SU-DHL-6 (cell line): ENCODE measurements at regions not wholly inside any gene's neighbourhood (a gene's known extent, or its start where the extent isn't known, plus 50 kb on each side); places are given as distances from the start of the nearest gene placed in this dataset.

Experiments used
- H2AFZ ChIP-seq: fragments of 200-600 bp; sonication (generic); 2 replicates; pipeline ENCODE4 v1.6.1; 2014; ENCODE audit warnings: low read depth, mild to moderate bottlenecking, moderate library complexity, mixed read lengths, antibody characterized with exemption, low read length; ENCODE audit not compliant: severe bottlenecking
- H3F3A ChIP-seq: fragments of 200-600 bp; shearing (Covaris generic); 2 replicates; pipeline ENCODE4 v1.6.0; 2016; ENCODE audit warnings: antibody characterized with exemption, mild to moderate bottlenecking; ENCODE audit not compliant: insufficient read depth
- H3K27ac ChIP-seq: fragments of 200-600 bp; sonication (generic); 2 replicates; pipeline ENCODE4 v1.5.1; 2016; ENCODE audit warnings: low read depth, mild to moderate bottlenecking, low read length, moderate library complexity, mixed read lengths
- H3K27me3 ChIP-seq: fragments of 200-600 bp; sonication (generic), shearing (Covaris generic); 2 replicates; pipeline ENCODE4 v1.6.0; 2014; ENCODE audit warnings: mild to moderate bottlenecking, low read length
- H3K36me3 ChIP-seq: fragments of 200-600 bp; sonication (generic); 2 replicates; pipeline ENCODE4 v1.6.1; 2014; ENCODE audit warnings: mild to moderate bottlenecking, low read length, mixed read lengths
- H3K4me2 ChIP-seq: fragments of 300-600, 200-600 bp; shearing (Covaris generic), sonication (generic); 2 replicates; pipeline ENCODE4 v1.6.0; 2014; ENCODE audit warnings: low read length, low read depth, mild to moderate bottlenecking; ENCODE audit not compliant: poor library complexity, severe bottlenecking
- H3K4me3 ChIP-seq: fragments of 200-600 bp; sonication (generic); 2 replicates; pipeline ENCODE4 v1.5.1; 2014; ENCODE audit warnings: antibody characterized with exemption, low read length, mild to moderate bottlenecking, mixed read lengths; ENCODE audit not compliant: insufficient read depth, poor library complexity, severe bottlenecking
- H3K79me2 ChIP-seq: fragments of 200-600 bp; sonication (generic); 2 replicates; pipeline ENCODE4 v1.6.1; 2014; ENCODE audit warnings: mild to moderate bottlenecking, low read length, moderate library complexity; ENCODE audit not compliant: insufficient read depth
- H3K9ac ChIP-seq: fragments of 200-600 bp; sonication (generic); 2 replicates; pipeline ENCODE4 v1.7.0; 2014; ENCODE audit warnings: mild to moderate bottlenecking, low read length
- H3K9me2 ChIP-seq: fragments of 200-600 bp; sonication (generic); replicated peaks from 2 replicates; pipeline ENCODE4 v1.6.1; 2014; ENCODE audit warnings: low read length; ENCODE audit not compliant: insufficient read depth
- H3K9me3 ChIP-seq: fragments of 200-600 bp; sonication (generic); 2 replicates; pipeline ENCODE4 v1.6.1; 2014; ENCODE audit warnings: low read length, mixed read lengths; ENCODE audit not compliant: insufficient read depth
- H4K20me1 ChIP-seq: fragments of 200-600 bp; sonication (generic); 2 replicates; pipeline ENCODE4 v1.6.1; 2014; ENCODE audit warnings: low read depth, mild to moderate bottlenecking, antibody characterized with exemption, low read length, moderate library complexity, mixed read lengths
- EZH2phosphoT487 ChIP-seq: fragments of 200-600 bp; sonication (generic), shearing (Covaris generic); conservative IDR thresholded peaks from 2 replicates; pipeline ENCODE4 v1.6.1; 2018; ENCODE audit warnings: mild to moderate bottlenecking, antibody characterized with exemption, low read length, moderate library complexity, mixed read lengths
- TF ChIP-seq, protein P1 (sequence below): fragments of 200-600 bp; sonication (generic); IDR thresholded peaks from one replicate; pipeline ENCODE4 v1.5.1; 2017; ENCODE audit warnings: antibody characterized with exemption, mild to moderate bottlenecking, low read length, moderate library complexity; ENCODE audit not compliant: insufficient read depth, poor library complexity, severe bottlenecking

DNA sequence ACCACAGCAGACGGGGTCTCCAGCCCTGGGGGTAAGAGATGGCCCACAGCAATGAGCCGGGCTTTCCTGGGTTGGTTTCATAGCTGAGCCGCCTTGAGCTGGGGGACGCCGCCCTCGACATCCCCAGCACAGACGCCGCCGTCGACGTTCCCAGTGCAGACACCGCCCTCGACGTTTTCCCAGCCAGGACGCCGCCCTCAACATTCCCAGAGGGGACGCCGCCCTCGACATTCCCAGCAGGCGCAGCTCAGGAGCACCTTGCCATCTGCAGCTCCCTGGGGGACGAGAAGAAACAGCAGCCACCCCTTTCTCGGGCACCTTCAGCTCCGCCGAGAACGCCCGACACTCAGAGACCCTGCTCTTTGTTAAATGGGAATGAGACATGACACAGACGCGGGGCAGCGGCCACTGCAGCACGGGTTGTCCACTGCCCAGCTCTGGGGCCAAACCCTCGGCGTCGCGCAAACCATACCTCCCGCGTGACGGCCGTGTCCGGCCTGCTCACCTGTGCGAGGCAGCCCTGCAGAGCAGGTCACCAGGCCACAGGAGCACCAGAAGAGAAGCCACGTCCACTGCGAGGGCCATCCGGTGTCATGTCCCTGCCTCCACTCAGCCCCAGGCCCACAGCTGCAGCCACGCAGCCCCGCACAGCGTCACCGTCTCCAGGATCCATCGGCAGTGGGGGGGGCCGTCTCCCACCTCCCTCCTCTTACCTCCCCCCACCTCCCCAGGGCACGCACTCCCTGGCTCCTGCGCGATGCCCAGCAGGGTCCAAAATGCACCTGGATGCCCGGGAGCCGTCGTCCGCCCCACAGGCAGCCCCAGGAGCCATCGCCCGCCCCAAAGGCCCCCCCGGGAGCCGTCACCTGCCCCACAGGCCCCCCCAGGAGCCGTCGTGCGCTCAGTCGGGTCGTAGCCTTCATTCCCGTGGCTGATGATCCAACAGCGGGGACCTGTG lies 77.4 kb upstream of the GALNT9 start:
- Histone ChIP-seq H3K9ac (no peak overlapping the region), H3K27me3 (no peaks in the 10 kb centered on the region), H3K9me2 (no peaks in the 10 kb centered on the region), H3K4me3 (no peak overlapping the region), H4K20me1 (no peaks in the 10 kb centered on the region), H3K36me3 (no peaks in the 10 kb centered on the region), H3K4me2 (no peak overlapping the region), H3K9me3 (no peaks in the 10 kb centered on the region), H3F3A (no peaks in the 10 kb centered on the region), H2AFZ (no peak overlapping the region), H3K27ac (no peak overlapping the region), H3K79me2 (no peaks in the 10 kb centered on the region)
- no peak for TF ChIP-seq EZH2phosphoT487
- TF ChIP-seq, protein P1, sequence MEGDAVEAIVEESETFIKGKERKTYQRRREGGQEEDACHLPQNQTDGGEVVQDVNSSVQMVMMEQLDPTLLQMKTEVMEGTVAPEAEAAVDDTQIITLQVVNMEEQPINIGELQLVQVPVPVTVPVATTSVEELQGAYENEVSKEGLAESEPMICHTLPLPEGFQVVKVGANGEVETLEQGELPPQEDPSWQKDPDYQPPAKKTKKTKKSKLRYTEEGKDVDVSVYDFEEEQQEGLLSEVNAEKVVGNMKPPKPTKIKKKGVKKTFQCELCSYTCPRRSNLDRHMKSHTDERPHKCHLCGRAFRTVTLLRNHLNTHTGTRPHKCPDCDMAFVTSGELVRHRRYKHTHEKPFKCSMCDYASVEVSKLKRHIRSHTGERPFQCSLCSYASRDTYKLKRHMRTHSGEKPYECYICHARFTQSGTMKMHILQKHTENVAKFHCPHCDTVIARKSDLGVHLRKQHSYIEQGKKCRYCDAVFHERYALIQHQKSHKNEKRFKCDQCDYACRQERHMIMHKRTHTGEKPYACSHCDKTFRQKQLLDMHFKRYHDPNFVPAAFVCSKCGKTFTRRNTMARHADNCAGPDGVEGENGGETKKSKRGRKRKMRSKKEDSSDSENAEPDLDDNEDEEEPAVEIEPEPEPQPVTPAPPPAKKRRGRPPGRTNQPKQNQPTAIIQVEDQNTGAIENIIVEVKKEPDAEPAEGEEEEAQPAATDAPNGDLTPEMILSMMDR = no peak

DNA sequence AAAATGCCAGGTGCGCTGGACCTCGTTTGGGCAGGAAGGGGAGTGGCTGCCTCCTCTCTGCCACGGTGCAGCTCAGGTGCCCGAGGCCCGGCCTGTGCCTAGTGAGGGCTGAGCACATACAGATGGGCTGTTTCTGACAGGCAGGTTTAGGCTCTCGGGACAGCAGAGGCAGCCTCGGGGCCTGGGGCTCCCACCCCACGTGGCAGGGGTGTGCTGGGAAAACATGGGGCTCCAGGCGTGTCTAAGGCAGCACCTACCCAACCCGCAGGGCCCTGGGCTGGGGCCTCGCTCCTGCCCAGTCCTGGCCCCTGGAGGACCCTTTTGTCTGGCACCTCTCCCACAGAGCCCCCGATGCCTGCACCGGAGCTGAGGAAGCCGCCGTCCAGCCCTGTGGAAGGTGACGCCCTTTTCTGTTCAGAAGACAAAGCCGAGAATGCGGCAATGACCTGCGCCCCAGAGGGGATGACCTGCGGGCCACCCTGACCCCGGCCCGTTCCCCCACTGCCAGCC lies 76.4 kb upstream of the GALNT9 start:
- no peaks in the 10 kb centered on the region for H3K9me2 ChIP-seq
- H3K4me2 ChIP-seq = no peak overlapping the region
- no peaks in the 10 kb centered on the region for H3K27me3 ChIP-seq
- H4K20me1 ChIP-seq = no peaks in the 10 kb centered on the region
- no peak overlapping the region for H3K4me3 ChIP-seq
- H2AFZ ChIP-seq = no peak overlapping the region
- H3K9me3 ChIP-seq = no peaks in the 10 kb centered on the region
- no peak overlapping the region for H3K9ac ChIP-seq
- no peaks in the 10 kb centered on the region for H3F3A ChIP-seq
- no peaks in the 10 kb centered on the region for H3K36me3 ChIP-seq
- TF ChIP-seq, protein P1 = no peak
- TF ChIP-seq EZH2phosphoT487 = no peak
- H3K27ac ChIP-seq = no peak overlapping the region
- no peaks in the 10 kb centered on the region for H3K79me2 ChIP-seq

DNA sequence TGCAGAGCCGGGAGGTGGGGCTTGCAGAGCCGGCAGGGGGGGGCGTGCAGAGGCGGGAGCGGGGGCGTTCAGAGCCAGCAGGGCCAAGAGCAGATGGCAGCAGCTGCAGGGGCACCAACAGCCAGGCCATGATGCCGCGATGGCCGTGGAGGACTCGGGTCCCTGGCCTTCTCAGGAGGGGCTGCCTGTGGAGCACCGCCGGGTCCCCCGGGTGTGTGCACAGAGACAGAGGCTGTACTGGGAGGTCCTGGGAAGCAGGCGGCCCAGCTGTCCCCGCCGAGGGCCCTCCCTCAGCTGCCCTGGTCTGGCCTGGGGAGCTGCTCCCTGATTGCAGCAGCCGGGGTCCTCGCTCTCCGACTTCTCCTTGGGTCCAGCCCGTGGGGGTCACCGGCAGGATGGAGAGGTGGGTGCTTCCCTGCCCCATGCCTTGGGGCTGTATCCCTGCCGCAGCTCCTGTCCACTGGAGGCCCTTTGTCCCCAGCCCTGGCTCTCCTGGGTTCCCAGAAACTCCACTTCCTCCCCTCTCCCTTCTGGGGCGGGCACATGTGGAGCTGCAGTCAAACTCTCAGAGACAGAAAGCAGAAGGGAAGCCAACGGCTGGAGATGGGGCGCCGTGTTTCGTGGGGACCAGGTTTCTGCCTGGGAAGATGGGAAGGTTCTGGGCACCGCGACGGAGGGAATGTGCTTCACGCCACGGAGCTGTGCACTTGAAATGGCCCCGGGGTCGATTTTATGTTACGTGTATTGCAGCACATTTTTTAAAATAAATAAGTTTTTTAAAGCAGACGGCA lies 75.8 kb upstream of the GALNT9 start:
- no peak for TF ChIP-seq EZH2phosphoT487
- TF ChIP-seq, protein P1 = no peak
- Histone ChIP-seq H3K9me2 (no peaks in the 10 kb centered on the region), H3K9me3 (no peaks in the 10 kb centered on the region), H3K27ac (no peak overlapping the region), H4K20me1 (no peaks in the 10 kb centered on the region), H3K36me3 (no peaks in the 10 kb centered on the region), H3F3A (no peaks in the 10 kb centered on the region), H3K9ac (no peak overlapping the region), H3K79me2 (no peaks in the 10 kb centered on the region), H2AFZ (no peak overlapping the region), H3K27me3 (no peaks in the 10 kb centered on the region), H3K4me3 (no peak overlapping the region), H3K4me2 (no peak overlapping the region)
